CMK (cell line): ENCODE measurements at regions not wholly inside any gene's neighbourhood (a gene's known extent, or its start where the extent isn't known, plus 50 kb on each side); places are given as distances from the start of the nearest gene placed in this dataset.
"Not testable (repeated sequence)": the region's sequence is repeated elsewhere in the genome, so short reads cannot be mapped to it uniquely, and the experiment has no call there.

Source experiments
- DNase-seq: peaks from one replicate; pipeline ENCODE4 v3.0.0-alpha.2; 2010; ENCODE audit warnings: low read depth

DNA sequence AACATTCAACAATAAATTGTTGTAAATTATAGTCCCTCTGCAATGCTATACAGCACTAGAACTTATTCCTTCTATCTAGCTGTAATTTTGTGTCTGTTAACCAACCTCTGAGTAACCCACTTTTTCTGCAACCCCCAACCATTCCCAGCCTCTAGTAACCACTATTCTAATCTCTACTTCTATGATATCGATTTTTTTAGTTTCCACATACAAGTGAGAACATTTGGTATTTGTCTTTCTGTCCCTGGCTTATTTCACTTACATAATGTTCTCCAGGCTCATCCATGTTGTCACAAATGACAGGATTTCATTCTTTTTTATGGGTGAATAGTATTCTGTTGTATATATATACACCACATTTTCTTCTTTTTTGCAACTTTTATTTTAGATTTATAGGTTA, 147.6 kb downstream of the MAIP1 start:
- DNase-seq, result no peak

GRCh38 chr2:200104015-200104414, 148.6 kb downstream of the MAIP1 start:
- DNase-seq, result no peak

DNA sequence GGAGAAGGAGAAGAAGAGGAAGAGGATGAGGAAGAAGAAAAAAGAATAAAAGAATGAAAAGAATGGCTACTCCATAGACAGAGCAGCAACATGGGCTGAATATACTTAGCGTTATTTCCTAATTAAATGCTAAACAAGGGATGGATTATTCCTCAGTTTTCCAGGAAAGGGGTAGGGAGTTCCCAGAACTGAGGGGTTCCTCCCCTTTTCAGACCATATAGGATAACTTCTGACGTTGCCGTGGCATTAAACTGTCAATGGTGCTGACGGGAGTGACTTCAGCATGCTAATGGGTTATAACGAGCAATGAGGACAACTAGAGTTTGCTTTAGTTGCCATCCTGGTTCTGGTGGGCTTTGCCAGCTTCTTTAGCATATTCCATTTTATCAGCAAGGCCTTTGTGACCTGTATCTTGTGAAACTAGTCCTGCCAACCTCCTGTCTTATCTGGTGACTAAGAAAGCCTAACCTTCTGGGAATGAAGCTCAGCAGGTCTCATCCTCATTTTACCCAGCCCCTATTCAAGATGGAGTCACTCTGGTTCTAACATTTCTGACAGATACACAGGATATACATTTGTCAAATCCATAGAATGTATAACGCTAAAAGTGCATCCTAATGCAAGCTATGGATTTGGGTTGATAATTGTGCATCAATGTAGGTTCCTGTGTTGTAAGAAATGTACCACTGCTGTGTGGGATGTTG, 152.3 kb downstream of the MAIP1 start:
- no peak for DNase-seq

GRCh38 chr2:200109421-200109820, 154.0 kb downstream of the MAIP1 start:
- DNase-seq, result no peak

- no peak for DNase-seq
These were observed 155.0 kb downstream of the MAIP1 start for GRCh38 chr2:200110381-200110780.

- not testable (repeated sequence) for DNase-seq
These were observed 157.8 kb downstream of the MAIP1 start for GRCh38 chr2:200113016-200113799.

GRCh38 chr2:200119236-200119635, 163.9 kb downstream of the MAIP1 start:
- no peak for DNase-seq

DNA sequence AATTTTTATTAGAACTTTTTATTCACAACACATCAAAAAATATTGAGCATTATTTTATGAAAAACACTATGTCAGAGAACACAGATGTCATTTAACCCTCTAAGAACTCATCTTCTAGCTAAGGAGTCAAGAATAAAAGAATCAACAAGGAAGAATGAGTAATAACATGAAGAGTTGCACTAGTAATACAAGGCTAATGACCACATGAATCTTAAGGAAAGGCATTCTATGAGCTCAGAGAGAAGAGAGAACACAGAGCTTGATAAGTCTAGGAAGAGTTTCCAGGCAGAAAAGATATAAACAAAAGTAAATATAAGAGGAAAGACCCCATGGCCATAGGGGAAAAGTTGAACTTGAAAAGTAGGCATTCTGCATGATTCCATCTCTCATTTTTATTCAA, 166.5 kb downstream of the MAIP1 start:
- DNase-seq, result no peak

DNA sequence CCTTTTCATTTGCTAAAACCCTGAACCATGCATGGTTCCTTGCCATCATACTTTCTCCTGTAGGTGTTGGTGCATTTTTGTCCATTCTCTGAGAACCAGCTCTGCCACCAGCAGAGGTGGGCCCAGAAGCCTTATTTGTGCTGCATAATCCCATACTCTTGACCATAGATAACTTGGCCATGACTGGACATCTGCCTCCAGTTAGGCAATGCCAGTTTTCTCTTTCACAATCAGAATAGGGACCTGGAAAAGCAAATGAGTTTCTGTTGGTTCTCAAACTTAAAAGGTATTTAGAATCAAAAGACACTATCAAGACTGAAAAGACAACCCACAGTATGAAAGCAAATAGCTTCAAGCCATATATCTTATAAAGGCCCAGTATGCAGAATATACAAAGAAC, 167.3 kb downstream of the MAIP1 start:
- DNase-seq, result no peak

GRCh38 chr2:200124665-200125368, 169.4 kb downstream of the MAIP1 start:
- peak; percentile 25 for DNase-seq

DNA sequence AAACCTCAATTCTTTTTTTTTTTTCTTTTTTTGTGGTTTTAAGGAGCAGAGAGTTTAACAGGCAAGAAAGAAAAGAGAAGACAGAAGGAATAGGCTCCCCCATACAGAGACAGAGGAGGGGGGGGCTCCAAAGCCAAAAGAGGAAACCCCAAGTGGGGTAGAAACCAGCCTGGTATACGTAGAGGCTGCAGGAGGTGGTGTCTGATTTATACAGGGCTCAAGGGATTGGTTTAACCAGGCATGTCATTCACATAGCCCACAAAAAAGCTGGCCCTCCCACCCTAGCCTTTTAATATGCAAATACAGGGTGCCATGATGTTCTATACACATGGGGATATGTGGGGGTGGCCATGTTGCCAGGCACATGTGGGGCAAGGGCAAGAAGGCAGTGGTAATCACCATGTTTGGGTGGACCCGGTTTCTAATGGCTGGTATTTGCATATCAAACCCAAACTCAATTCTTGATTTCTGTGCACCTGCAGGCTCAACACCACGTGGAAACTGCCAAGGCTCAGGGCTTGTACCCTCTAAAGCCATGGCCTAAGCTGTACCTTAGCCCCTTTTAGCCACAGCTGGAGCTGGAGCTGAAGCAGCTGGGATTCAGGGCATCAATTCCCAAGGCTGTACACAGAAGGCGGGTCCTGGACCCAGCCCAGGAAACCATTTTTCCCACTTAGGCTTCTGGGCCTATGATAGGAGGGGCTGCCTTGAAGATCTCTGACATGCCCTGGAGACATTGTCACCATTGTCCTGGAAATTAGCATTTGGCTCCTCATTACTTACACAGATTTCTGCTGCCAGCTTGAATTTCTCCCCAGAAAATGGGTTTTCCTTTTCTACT, 170.3 kb downstream of the MAIP1 start:
- DNase-seq, result peak; percentile 18

DNA sequence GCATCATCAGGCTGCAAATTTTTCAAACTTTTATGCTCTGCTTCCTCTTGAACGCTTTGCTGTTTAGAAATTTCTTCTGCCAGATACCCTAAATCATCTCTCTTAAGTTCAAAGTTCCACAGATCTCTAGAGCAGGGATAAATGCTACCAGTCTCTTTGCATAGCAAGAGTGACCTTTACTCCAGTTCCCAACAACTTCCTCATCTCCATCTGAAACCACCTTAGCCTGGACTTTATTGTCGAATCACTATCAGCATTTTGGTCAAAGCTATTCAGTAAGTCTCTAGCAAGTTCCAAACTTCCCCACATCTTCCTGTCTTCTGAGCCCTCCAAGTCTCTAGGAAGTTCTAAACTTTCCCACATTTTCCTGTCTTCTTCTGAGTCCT, 170.9 kb downstream of the MAIP1 start:
- not testable (repeated sequence) for DNase-seq

DNA sequence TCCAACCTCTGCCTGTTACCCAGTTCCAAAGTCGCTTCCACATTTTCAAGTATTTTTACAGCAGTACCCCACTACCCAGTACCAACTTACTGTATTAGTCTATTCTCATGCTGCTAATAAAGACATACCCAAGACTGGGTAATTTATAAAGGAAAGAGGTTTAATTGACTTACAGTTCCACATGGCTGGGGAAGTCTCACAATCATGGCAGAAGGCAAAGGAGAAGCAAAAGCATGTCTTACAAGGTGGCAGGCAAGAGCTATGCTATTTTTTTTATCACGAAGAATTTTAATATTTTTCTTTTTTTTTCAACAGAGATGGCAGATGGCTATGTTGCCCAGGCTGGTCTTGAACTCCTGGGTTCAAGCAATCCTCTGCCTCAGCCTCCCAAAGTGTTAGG, 171.3 kb downstream of the MAIP1 start:
- DNase-seq, result not testable (repeated sequence)

- no peak for DNase-seq
These were observed 172.5 kb downstream of the MAIP1 start for GRCh38 chr2:200127848-200128247.

- DNase-seq, result no peak
These were observed 172.9 kb downstream of the MAIP1 start for GRCh38 chr2:200128296-200128695.

DNA sequence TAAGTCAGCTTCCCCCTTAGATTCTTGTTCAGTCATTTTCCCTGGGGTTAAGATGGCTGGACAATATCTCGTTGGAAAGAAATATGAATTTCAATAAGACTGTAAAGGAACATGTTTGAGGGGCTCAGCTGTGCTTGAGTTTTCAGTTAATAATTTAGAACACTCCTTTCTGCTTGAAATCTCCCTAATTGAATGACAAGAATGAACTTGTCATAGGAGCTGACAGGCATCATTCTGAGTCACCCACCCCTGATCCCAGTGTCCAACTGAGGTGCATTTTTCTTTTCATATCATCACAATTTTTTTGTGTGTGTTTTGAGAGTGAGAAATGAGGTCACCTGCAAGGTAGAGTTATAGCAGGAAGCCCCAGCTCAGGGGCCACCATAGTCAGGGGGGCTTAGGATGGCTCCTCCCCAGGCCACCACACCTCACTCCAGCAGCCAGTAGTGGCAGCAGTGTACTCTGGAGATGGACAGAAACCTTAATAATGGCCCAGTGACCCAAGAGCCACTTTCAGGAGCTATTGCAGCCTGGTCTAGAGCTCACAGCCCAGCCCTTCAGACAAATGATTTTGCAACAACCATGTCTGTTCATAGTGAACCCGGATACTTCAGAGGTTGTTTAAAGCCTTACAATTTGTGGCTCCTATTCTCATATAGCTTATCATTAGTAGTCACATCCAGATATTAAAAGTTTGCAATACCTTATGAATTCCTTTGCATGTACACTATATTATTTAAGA, 174.5 kb downstream of the MAIP1 start:
- DNase-seq, result no peak

DNA sequence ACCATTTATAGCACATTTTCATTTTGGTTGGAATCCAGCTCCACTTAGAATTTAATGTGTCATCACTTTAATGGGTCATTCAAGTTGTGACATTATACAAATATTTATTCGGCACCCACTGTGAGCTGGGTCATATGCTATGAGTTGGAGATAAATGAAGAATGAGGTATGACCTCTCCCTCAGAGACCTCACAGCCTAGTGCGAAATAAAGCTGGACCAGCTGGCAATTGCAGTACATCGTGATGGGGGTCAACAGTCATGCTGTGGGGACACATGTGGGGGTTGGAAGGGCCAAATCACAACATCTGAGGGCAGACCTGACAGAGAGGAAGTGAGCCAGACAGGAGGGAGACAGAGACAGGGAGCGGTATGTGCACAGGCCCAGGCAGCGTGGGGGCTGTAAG, 175.4 kb downstream of the MAIP1 start:
- DNase-seq, result no peak

DNA sequence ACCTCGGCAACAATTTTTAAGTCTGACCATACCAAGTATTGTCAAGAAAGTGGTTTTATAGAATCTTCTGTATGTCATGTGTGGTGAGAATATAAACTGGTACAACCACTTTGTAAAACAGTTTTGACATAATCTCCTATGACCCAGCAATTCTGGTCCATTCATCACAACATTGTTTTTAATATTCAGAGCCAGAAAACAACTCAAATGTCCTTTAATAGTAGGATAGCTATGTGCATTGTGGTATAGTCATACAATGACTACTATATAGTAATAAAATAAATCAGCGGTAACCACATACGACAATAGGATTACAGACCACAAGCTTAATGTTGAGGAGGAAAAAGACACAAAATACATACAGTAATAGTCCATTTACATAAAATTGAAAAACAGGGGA, 175.2 kb upstream of the SPATS2L start:
- DNase-seq, result no peak

GRCh38 chr2:200135082-200135481, 171.4 kb upstream of the SPATS2L start:
- DNase-seq, result no peak

GRCh38 chr2:200136655-200137054, 169.8 kb upstream of the SPATS2L start:
- DNase-seq, result no peak

DNA sequence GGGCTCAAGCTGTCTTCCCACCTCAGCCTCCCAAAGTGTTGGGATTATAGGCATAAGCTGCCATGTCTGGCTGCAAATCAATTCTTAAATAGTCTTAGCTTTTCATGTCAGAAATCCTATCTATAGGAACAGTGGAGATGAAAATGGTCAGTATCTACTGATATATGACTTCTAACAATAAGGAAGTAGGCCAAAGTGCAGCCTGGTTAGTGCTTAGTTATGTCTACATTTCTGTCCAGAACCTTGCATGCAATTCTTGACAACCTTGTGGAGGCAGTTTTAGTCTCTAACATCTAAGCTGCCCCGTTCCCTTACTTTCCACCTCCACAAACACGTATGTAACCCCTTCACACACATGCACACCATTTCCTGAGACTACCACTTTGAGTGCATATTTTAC, 169.2 kb upstream of the SPATS2L start:
- DNase-seq, result no peak
